RWPE1 (cell line): ENCODE measurements at regions not wholly inside any gene's neighbourhood (a gene's known extent, or its start where the extent isn't known, plus 50 kb on each side); places are given as distances from the start of the nearest gene placed in this dataset.

ENCODE experiments used
- CTCF ChIA-PET: fragments of 350-600 bp; sonication (Branson Sonifier 250); formaldehyde crosslinking; extraction: SDS; loops from one replicate; lab custom pipeline; 2021; lab: Yijun Ruan, JAX
- POLR2A ChIA-PET: fragments of 400-600 bp; formaldehyde crosslinking; extraction: SDS; loops from one replicate; lab custom pipeline; 2020; ENCODE audit warnings: antibody characterized with exemption; ENCODE audit not compliant: low non-redundant PET; lab: Yijun Ruan, JAX
- DNase-seq: peaks from one replicate; pipeline ENCODE4 v3.0.0; 2012; ENCODE audit warnings: low spot score
- H3K27ac ChIP-seq: fragments of 450-650 bp; 2 replicates; pipeline ENCODE4 v1.5.1; 2017
- TF ChIP-seq, protein P1 (sequence below): fragments of 450-650 bp; conservative IDR thresholded peaks from 2 replicates; pipeline ENCODE4 v1.5.1; 2017; ENCODE audit warnings: low read depth, mild to moderate bottlenecking

DNA sequence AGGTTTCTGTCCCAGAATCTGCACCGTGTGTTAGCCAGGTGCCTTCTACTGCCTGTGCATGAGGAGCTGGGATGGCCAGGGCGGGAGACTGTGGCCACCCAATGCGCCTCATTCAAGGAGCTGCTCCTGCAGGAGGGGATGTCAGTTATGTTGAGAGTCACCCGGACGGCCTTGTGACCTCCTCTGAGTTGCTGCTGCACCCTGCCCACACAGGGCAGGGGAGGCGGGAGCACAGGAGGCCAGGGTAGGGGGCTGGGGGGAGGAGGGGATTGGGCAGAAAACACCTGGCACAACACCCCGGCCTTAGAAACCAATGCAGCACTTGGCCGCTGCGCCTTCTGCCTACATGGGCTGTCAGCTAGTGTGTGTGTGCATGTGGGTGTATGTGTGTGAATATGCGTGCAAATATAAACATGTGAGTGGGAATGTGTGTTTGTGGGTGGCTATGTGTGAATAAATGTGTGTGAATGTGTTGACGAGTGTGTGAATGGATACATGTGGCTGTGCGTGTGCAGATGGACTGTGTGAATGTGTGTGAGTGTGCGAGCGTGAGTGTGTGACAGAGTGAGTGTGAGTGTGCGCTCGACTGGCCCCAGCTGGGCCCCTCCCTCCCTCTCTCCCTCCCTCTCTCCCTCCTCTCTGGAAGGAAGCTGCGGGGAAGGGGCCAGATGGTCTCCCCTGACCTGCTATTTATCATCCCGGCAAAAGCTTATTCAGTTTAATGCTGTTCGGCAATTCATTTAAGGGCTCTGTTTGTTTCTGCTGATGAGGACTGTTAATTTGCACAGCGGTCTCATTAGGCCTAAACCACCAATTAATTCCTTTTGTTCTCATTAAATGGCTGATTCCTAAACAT is 106.9 kb downstream of the TLE3 start:
- TF ChIP-seq, protein P1, sequence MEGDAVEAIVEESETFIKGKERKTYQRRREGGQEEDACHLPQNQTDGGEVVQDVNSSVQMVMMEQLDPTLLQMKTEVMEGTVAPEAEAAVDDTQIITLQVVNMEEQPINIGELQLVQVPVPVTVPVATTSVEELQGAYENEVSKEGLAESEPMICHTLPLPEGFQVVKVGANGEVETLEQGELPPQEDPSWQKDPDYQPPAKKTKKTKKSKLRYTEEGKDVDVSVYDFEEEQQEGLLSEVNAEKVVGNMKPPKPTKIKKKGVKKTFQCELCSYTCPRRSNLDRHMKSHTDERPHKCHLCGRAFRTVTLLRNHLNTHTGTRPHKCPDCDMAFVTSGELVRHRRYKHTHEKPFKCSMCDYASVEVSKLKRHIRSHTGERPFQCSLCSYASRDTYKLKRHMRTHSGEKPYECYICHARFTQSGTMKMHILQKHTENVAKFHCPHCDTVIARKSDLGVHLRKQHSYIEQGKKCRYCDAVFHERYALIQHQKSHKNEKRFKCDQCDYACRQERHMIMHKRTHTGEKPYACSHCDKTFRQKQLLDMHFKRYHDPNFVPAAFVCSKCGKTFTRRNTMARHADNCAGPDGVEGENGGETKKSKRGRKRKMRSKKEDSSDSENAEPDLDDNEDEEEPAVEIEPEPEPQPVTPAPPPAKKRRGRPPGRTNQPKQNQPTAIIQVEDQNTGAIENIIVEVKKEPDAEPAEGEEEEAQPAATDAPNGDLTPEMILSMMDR = no peak
- ChIA-PET POLR2A (no interaction called here), CTCF (interaction anchor here (0.5 kb wide), 1 partner anchor 319 kb away, joined by 5 read pairs; no protein-coding TSS in a partner anchor)
- DNase-seq = no peak
- H3K27ac ChIP-seq = no peak overlapping the region

DNA sequence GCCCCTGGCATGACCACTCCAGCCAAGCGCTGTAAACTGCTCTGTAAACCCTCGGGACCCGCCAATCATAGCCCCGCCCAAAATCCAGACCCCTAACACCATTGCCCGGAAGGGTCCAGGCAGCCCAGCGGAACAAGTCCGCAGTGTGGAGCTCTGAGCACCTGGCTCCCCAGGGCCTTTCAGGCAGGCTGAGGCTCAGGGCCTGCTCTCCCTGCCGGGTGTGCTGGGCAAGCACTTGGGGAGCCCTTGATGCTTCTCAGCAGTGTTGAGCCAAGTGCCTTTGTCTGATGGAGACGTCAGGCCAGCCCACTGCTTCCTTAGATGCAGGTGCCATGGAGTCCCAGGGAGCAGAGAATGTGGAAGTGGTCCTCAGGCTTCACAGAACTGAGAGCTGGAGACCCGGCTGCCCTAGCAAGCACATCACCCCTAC is 106.2 kb downstream of the TLE3 start:
- H3K27ac ChIP-seq = no peak overlapping the region
- CTCF ChIA-PET = interaction anchor here (0.5 kb wide), 1 partner anchor 320 kb away, joined by 5 read pairs; no protein-coding TSS in a partner anchor
- DNase-seq = no peak
- POLR2A ChIA-PET = no interaction called here
- TF ChIP-seq, protein P1 = no peak

DNA sequence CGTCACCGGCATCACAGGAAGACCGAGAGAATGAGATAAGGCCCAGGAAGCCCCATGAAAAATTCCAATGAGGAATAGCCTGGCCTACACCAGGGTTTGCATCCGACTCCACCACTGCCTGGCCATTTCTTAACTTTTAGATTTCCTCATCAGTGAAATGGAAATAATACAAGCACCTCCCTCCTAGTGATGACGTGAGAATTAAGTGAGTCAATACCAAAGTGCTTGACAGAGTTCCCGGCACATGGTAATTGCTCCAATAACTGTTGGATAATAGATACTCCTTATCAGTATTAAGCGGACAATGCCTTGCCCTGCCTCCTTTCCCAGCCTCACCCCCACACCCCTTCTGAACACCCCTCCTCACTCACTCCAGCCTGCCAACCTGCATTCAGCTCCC is 105.4 kb downstream of the TLE3 start:
- TF ChIP-seq, protein P1 = no peak
- no peak overlapping the region for H3K27ac ChIP-seq
- DNase-seq = no peak
- POLR2A ChIA-PET = no interaction called here
- CTCF ChIA-PET = interaction anchor here (0.5 to 0.6 kb wide), 2 partner anchors 176 to 495 kb away, joined by 3 read pairs; no protein-coding TSS in a partner anchor

DNA sequence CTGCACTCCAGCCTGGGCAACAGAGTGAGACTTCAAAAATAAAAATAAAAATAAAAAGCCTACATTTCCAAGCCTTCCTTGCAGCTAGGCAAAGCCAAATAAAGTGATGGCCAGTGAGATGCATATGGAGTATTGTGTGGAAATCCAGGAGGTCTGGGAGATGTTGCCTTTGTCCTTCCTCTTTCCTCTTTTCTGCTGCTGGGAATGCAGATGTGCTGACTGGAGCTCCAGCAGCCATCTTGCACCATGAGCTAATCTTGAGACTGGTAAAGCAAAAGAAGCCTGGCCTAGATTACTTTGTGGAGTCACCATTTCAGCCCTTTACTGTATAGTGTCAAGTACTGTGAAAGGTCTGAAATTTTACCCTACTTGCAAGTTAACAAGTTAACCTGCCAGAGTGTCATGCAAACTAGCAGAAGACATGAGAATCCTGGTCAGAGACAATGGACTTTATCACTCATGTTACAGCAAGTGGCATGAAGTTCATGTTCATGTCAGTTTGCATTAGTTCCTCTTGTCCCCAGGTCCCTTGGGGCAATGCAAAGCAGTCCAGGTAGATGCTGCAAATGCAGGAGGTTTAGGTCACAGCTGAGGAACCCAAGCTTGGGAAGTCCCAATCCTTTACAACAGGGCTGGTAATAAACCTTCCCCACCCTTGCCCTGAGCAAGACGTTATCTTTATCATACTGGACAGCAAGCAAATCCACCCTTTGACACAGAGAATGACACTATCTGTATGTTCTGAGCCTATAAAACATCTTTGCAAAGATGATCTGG is 103.1 kb downstream of the TLE3 start:
- H3K27ac ChIP-seq = no peak overlapping the region
- ChIA-PET CTCF (no interaction called here), POLR2A (no interaction called here)
- TF ChIP-seq, protein P1 = no peak
- no peak for DNase-seq

DNA sequence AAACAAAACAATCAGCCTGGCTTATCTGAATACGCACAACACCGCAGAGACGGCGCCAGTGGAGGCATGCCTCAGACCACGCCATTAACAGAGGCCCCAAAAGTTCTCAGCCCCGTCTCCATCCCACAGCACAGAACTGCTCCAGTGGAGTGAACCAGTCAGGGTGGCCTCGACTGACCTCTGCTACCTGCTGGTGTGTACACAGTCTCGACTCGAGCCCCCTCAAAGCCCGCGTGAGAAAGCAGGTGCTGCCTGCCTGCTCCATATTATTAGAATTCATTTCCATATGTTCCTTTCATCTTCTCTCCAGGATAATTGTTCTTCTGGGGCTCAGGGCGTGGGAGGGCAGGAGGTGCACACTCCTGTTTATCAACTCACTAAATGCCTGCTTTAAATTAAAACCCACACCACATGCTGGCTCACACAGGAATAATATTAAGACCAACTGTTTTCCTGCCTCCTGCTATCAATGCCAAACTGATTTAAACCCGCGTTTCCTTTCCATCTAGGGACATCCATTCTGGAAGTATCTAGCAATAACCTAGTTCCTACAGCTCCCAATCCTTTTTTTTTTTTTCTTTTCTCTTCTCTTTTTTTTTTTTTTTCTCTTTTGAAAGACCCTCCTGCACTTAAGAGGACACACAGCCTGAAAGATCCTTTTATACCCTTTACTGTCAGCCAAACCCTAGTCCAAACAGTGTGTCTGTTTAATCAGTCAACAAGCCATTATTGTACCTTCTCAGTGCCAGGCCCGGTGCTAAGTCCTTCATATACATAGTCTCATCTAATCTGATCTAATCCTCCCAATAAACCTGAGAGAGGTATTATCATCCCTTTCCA is 101.2 kb downstream of the TLE3 start:
- ChIA-PET POLR2A (no interaction called here), CTCF (interaction anchor here (0.5 kb wide), 1 partner anchor 574 kb away, joined by 3 read pairs; no protein-coding TSS in a partner anchor)
- TF ChIP-seq, protein P1 = no peak
- DNase-seq = no peak
- H3K27ac ChIP-seq = no peak overlapping the region
